ENCODE measurements at regions not wholly inside any gene's neighbourhood (a gene's known extent, or its start where the extent isn't known, plus 50 kb on each side); places are given as distances from the start of the nearest gene placed in this dataset.

GRCh38 chr1:112805155-112805853, 90.2 kb upstream of the PPM1J start:
- no peak overlapping the region for H3K9ac ChIP-seq (ENCODE audit: low read length)
- TF ChIP-seq CTCF (IDR thresholded peaks at IDR 0.05; ENCODE audit: low read depth, low read length) (no peak), EZH2phosphoT487 (IDR thresholded peaks at IDR 0.05; ENCODE audit: low read depth) (no peak)
- no peaks in the 10 kb centered on the region for H3K36me3 ChIP-seq (replicated peaks; ENCODE audit: low read depth, low read length)
- H3K4me2 ChIP-seq (ENCODE audit: low read length): no peak overlapping the region
- H3K27ac ChIP-seq (ENCODE audit: low read length): no peak overlapping the region
- H3K4me3 ChIP-seq (ENCODE audit: low read length): no peak overlapping the region
- H2AFZ ChIP-seq (ENCODE audit: low read depth, low read length): no peak overlapping the region
- H3K27me3 ChIP-seq (ENCODE audit: low read depth, low read length): peaks cover 13% of the 10 kb centered on the region; the same call in 1 of the 2 replicates
- no peaks in the 10 kb centered on the region for H4K20me1 ChIP-seq (ENCODE audit: insufficient read depth, low read length)
- H3K4me1 ChIP-seq (ENCODE audit: low read length): peaks cover 6% of the 10 kb centered on the region
- H3K9me3 ChIP-seq (ENCODE audit: insufficient read depth, low read length): no peaks in the 10 kb centered on the region
- no peaks in the 10 kb centered on the region for H3K79me2 ChIP-seq (ENCODE audit: low read length)

- H3K27ac ChIP-seq (ENCODE audit: low read length): no peak overlapping the region
- no peak overlapping the region for H3K4me3 ChIP-seq (ENCODE audit: low read length)
- peaks cover 6% of the 10 kb centered on the region for H3K4me1 ChIP-seq (ENCODE audit: low read length)
- H3K9me3 ChIP-seq (ENCODE audit: insufficient read depth, low read length): no peaks in the 10 kb centered on the region
- H2AFZ ChIP-seq (ENCODE audit: low read depth, low read length): no peak overlapping the region
- no peaks in the 10 kb centered on the region for H3K36me3 ChIP-seq (replicated peaks; ENCODE audit: low read depth, low read length)
- H3K79me2 ChIP-seq (ENCODE audit: low read length): no peaks in the 10 kb centered on the region
- H4K20me1 ChIP-seq (ENCODE audit: insufficient read depth, low read length): no peaks in the 10 kb centered on the region
- peaks cover 13% of the 10 kb centered on the region; the same call in 1 of the 2 replicates for H3K27me3 ChIP-seq (ENCODE audit: low read depth, low read length)
- no peak overlapping the region for H3K4me2 ChIP-seq (ENCODE audit: low read length)
- no peak overlapping the region for H3K9ac ChIP-seq (ENCODE audit: low read length)
- TF ChIP-seq EZH2phosphoT487 (IDR thresholded peaks at IDR 0.05; ENCODE audit: low read depth) (no peak), CTCF (IDR thresholded peaks at IDR 0.05; ENCODE audit: low read depth, low read length) (peak; percentile 82)
Measured at GRCh38 chr1:112803906-112804762, 89.0 kb upstream of the PPM1J start.

GRCh38 chr1:112800289-112800688, 85.2 kb upstream of the PPM1J start:
- Histone ChIP-seq H3K4me3 (ENCODE audit: low read length) (no peak overlapping the region), H3K4me2 (ENCODE audit: low read length) (no peak overlapping the region), H4K20me1 (ENCODE audit: insufficient read depth, low read length) (no peaks in the 10 kb centered on the region), H3K9ac (ENCODE audit: low read length) (no peak overlapping the region), H3K27me3 (ENCODE audit: low read depth, low read length) (peaks cover 6% of the 10 kb centered on the region; the same call in 1 of the 2 replicates), H3K4me1 (ENCODE audit: low read length) (peaks cover 6% of the 10 kb centered on the region), H3K9me3 (ENCODE audit: insufficient read depth, low read length) (no peaks in the 10 kb centered on the region), H3K27ac (ENCODE audit: low read length) (no peak overlapping the region), H3K36me3 (replicated peaks; ENCODE audit: low read depth, low read length) (no peaks in the 10 kb centered on the region), H3K79me2 (ENCODE audit: low read length) (no peaks in the 10 kb centered on the region), H2AFZ (ENCODE audit: low read depth, low read length) (no peak overlapping the region)
- TF ChIP-seq EZH2phosphoT487 (IDR thresholded peaks at IDR 0.05; ENCODE audit: low read depth) (no peak), CTCF (IDR thresholded peaks at IDR 0.05; ENCODE audit: low read depth, low read length) (no peak)

GRCh38 chr1:112798292-112798691, 83.2 kb upstream of the PPM1J start:
- Histone ChIP-seq H3K4me2 (ENCODE audit: low read length) (no peak overlapping the region), H3K9me3 (ENCODE audit: insufficient read depth, low read length) (no peaks in the 10 kb centered on the region), H3K9ac (ENCODE audit: low read length) (no peak overlapping the region), H2AFZ (ENCODE audit: low read depth, low read length) (no peak overlapping the region), H3K4me1 (ENCODE audit: low read length) (peaks cover 6% of the 10 kb centered on the region), H3K27me3 (ENCODE audit: low read depth, low read length) (no peaks in the 10 kb centered on the region), H3K36me3 (replicated peaks; ENCODE audit: low read depth, low read length) (no peaks in the 10 kb centered on the region), H3K79me2 (ENCODE audit: low read length) (no peaks in the 10 kb centered on the region), H4K20me1 (ENCODE audit: insufficient read depth, low read length) (no peaks in the 10 kb centered on the region), H3K27ac (ENCODE audit: low read length) (no peak overlapping the region), H3K4me3 (ENCODE audit: low read length) (no peak overlapping the region)
- TF ChIP-seq CTCF (IDR thresholded peaks at IDR 0.05; ENCODE audit: low read depth, low read length) (no peak), EZH2phosphoT487 (IDR thresholded peaks at IDR 0.05; ENCODE audit: low read depth) (no peak)

Data from OCI-LY3 (cell line).